HG03571 (cell line): ENCODE measurements at regions not wholly inside any gene's neighbourhood (a gene's known extent, or its start where the extent isn't known, plus 50 kb on each side); places are given as distances from the start of the nearest gene placed in this dataset.

Source experiments
- ATAC-seq: cut with Tn5 transposase; IDR thresholded peaks from one replicate; pipeline ENCODE4 v1.9.1; 2021; ENCODE audit not compliant: unreplicated experiment

GRCh38 chr9:95760791-95761190 is 114.7 kb upstream of the ERCC6L2 start:
- ATAC-seq = no peak

- ATAC-seq = no peak
Measured at GRCh38 chr9:95757439-95757838, 118.1 kb upstream of the ERCC6L2 start.

- ATAC-seq = no peak
Measured at GRCh38 chr9:95756986-95757385, 118.5 kb upstream of the ERCC6L2 start.

- no peak for ATAC-seq
Measured at GRCh38 chr9:95756101-95756500, 119.4 kb upstream of the ERCC6L2 start.

GRCh38 chr9:95755421-95755730 is 120.1 kb upstream of the ERCC6L2 start:
- ATAC-seq = no peak

GRCh38 chr9:95754533-95755420 is 120.7 kb upstream of the ERCC6L2 start:
- ATAC-seq = no peak

- ATAC-seq = no peak
Measured at GRCh38 chr9:95753762-95754465, 121.6 kb upstream of the ERCC6L2 start.

- ATAC-seq = no peak
Measured at GRCh38 chr9:95752129-95752731, 123.3 kb upstream of the ERCC6L2 start.

GRCh38 chr9:95751520-95751790 is 124.0 kb upstream of the ERCC6L2 start:
- no peak for ATAC-seq

- no peak for ATAC-seq
Measured at GRCh38 chr9:95750725-95751519, 124.6 kb upstream of the ERCC6L2 start.

- ATAC-seq = no peak
Measured at GRCh38 chr9:95749493-95749892, 126.0 kb upstream of the ERCC6L2 start.

- ATAC-seq = no peak
Measured at GRCh38 chr9:95746408-95747180, 128.9 kb upstream of the ERCC6L2 start.

- no peak for ATAC-seq
Measured at GRCh38 chr9:95742821-95743220, 132.7 kb upstream of the ERCC6L2 start.

- ATAC-seq = no peak
Measured at GRCh38 chr9:95741631-95742030, 133.9 kb upstream of the ERCC6L2 start.

- ATAC-seq = no peak
Measured at GRCh38 chr9:95740217-95741004, 135.1 kb upstream of the ERCC6L2 start.

GRCh38 chr9:95738438-95738837 is 137.1 kb upstream of the ERCC6L2 start:
- no peak for ATAC-seq

- no peak for ATAC-seq
Measured at GRCh38 chr9:95736891-95737522, 138.5 kb upstream of the ERCC6L2 start.

- ATAC-seq = no peak
Measured at GRCh38 chr9:95736370-95736769, 139.1 kb upstream of the ERCC6L2 start.

- ATAC-seq = no peak
Measured at GRCh38 chr9:95735701-95736100, 139.8 kb upstream of the ERCC6L2 start.
